Inflammatory macrophage treated with lipopolysaccharide for 4 hours (primary cell): ENCODE measurements at regions not wholly inside any gene's neighbourhood (a gene's known extent, or its start where the extent isn't known, plus 50 kb on each side); places are given as distances from the start of the nearest gene placed in this dataset.

Experiments
- DNase-seq: peaks from one replicate; pipeline ENCODE4 v3.0.0-alpha.2; 2020

DNA sequence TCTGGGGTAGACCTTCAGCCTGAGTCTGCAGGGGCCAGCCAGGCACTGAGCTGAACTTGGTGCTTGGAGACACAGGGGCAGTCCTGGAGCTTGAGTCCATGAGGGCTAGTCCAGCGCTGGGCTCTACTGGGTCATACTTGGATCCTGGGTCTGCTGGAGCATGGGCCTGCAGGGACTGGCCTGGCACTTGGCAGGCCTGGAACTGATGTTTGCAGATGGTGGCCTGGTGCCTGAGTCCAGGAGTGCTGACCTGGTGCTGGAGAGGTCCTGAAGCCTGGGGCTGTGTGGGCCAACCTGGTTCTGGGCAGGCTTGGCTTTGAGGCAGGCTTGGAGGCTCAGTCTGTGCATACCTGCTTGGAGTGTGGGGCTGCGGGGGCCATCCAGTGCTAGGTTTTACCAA is 143.4 kb upstream of the DSCAM start:
- DNase-seq: no peak

DNA sequence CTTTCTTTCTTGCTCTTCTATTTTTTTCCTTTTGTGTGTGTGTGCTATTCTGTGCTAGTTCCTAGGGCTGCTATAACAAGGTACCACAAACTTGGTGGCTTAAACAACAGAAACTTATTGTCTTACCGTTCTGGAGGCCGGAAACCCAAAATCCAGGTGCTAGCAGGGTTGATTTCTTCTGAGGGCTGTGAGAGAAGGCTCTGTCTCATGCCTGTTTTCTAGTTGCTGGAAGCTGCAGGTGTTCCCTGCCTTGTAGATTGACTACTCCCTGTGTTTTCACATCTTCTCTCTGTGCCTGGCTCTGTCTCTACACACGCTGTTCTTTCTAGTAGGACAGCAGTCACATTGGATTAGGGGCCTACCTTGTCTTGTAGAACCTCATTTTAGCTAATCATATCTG is 150.9 kb upstream of the DSCAM start:
- no peak for DNase-seq

GRCh38 chr21:41000838-41001237 is 153.9 kb upstream of the DSCAM start:
- no peak for DNase-seq

DNA sequence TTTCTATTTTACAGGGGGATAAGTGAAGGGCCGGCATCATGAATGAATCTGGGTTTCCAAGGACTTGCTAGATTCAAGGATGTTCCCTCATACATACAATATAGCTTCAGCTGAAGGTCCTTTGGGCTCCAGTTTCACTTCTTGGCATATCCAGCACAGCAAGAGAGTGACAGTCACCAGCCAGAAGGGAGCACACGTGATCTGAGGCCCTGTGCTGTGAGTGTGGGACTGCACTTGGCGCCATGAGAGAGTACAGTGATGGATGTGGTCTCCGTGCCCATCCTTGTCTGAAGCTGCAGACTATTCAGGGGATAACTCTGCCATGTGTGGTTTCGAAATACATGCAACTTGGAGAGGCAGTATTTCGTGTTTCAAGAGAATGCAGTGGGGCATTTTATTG is 159.7 kb upstream of the DSCAM start:
- no peak for DNase-seq

GRCh38 chr21:41008351-41008750 is 159.6 kb upstream of the BACE2 start:
- DNase-seq: no peak

- DNase-seq: peak; percentile 40
Measured at GRCh38 chr21:41008974-41009373, 159.0 kb upstream of the BACE2 start.

DNA sequence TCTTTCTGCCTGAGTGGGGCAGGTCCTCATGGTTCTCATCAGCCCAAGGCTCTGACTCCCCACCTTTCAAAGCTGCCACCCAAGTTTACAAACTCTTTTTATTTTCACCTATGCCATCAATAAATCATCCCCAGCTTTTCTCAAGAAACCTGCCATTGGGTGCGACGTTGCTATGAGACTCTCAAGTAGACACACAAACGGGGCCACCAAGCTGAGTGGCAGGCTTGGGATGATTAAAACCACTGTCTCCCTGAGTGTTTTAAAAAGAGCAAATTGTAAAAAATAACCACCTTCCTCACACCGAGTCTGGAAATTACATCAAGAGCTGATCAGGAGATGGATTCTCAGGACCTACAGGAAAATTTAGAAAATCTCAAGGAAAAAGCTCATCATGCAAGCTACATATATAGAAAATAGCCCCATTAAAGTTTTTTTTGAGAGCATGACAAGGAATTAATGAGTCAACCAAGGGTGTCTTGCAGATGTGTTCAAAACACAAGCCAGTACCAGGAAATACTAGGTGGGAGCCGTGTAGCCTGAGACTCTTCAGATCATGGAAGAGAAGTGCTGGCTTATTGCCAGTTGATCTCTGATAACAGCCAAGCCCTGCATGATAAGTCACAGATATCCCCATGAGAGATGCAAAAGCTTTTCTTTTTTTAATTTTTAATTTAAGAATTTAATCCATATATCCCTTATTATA is 158.4 kb upstream of the BACE2 start:
- DNase-seq: no peak

- DNase-seq: no peak
Measured at GRCh38 chr21:41010101-41010435, 157.9 kb upstream of the BACE2 start.

DNA sequence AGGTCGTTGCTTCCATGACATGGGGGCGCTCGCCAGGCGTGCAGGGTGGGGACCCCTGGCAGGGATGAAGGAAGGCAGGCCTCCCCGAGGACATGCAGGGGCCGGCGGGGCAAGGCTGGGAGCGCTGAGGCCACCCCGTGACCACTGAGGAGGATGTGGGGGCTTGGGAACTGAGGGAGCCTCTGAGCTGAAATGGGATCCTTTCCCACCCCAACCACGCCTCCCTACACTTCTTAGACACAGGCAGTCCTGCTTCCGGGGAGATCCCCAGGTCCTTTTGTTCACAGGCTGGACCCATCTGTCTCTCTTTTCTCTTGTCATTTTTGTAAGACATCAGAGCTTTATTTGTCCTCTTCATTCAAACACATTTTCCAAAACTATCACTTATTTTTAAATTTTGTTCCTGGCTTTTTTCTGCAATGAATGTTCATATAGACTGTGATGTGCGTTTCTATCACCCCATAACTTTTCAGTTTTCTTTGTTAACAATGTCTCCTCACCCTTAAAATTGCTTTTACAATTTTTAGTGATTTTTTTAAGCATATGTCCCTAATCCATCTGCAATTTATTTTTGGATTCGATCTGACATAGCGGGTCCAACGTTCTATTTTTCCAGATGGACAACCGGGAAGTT is 156.7 kb upstream of the BACE2 start:
- DNase-seq: no peak

GRCh38 chr21:41011951-41012366 is 156.0 kb upstream of the BACE2 start:
- no peak for DNase-seq

GRCh38 chr21:41012425-41012824 is 155.5 kb upstream of the BACE2 start:
- no peak for DNase-seq

- no peak for DNase-seq
Measured at GRCh38 chr21:41016472-41016871, 151.5 kb upstream of the BACE2 start.

DNA sequence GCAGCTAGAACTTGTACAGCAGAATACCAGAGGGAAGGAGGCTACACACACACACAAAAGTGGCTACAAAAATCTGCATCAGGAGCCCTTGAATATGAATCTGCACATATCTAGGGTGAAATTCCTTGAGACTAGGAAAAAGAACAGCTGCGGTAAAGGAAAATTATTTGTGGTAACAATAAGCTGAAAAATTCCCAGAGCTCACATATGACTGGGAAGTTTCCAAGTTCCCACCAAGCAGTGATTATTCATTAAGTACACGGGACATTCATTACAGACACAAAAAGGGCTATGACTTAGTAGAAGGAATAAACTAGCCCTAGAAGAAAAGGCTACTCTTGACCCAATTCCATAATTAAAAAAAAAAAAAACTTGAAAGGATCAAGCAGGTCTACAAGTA is 149.5 kb upstream of the BACE2 start:
- no peak for DNase-seq

DNA sequence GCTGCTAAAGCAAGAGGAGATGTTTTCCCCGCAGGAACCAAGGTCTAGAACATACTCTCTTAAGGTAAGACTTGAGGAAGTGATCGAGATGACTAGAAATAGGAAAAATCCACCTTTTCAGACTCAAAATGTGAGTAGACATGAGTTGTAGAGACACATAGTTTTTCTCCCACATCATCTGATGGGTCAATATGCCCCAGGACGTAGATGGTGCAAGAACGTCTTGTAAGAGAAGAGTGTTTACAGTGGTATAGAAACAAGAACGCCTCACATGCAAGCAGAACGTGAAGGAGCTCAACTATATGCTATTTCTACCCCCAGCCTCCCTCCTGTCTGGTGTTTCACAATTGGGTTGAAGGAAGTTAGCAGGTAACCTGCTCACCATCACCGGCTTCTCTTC is 144.0 kb upstream of the BACE2 start:
- no peak for DNase-seq

- no peak for DNase-seq
Measured at GRCh38 chr21:41024341-41024740, 143.6 kb upstream of the BACE2 start.

- no peak for DNase-seq
Measured at GRCh38 chr21:41024746-41025254, 143.2 kb upstream of the BACE2 start.

DNA sequence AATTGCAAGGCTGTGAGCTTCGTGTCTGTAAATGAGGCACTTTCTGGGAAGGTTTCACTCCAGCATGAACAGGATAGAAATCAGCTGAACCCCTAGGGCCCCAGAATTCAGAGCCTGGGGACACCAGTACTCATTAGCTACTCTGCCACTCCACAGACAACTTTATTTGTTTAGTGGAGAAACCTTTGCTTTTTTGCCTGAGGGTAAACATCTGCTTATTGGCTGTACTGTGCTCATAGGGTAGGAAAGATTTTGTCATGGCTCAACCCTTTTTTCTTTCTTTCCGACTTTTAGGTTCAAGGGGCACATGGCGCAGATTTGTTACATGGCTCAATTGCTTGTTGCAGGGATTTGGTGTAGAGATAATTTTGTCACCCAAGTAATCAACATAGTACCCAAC is 138.4 kb upstream of the BACE2 start:
- DNase-seq: no peak

GRCh38 chr21:41031701-41032220 is 136.2 kb upstream of the BACE2 start:
- no peak for DNase-seq

DNA sequence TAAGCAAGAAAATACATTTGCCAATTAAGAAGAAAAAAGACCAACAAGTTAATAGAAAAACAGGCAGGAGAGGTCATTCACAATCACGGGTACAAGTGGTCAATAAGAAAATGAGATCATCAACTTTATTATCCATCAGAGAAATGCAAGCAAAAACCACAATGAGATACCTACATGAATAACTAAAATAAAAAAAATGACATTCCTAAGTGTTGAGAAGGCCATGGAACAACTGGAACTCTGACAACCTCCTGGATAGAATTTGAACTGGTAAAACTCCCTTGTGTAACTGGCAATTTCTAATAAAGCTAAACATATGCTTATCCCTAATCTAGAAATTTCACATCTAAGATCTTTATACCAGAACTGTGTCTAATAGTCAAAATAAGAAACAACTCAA is 135.4 kb upstream of the BACE2 start:
- DNase-seq: no peak

DNA sequence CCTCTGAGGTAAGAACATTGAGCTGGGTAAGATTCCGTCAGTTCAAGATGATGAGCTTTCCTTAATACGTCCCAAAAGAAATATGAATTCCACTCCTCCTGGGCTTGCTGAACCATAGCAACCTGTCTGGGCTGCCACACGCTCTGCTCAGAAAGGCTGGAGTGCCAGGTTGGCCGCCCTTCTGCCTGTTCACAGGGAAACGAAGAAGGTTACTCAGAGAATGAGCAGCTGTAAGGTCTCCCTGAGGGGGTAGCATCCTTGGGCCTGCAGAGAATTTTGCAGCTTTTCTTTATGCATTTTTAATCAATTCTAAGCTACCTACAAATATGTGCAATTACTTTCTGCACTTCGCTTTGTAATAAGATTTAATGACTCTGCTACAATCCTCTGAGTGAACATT is 130.7 kb upstream of the BACE2 start:
- no peak for DNase-seq

DNA sequence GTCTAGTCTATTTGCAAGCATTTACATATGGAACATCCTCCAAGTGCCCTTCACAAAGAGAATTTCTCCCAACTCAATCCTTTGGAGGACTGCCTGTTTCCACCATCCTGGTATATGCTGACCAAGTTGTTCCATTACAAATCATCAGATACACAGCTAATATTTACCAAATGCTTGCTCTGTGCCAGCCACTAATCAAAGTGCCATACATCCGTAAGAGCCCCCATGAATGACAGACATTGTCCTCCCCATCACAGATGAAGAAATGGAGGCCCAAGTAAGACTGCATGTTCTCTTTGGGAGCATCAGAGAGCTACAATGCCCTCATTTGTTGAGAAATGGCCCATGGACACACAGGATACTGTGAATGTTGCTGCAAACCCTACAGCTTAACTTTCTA is 130.0 kb upstream of the BACE2 start:
- DNase-seq: no peak

DNA sequence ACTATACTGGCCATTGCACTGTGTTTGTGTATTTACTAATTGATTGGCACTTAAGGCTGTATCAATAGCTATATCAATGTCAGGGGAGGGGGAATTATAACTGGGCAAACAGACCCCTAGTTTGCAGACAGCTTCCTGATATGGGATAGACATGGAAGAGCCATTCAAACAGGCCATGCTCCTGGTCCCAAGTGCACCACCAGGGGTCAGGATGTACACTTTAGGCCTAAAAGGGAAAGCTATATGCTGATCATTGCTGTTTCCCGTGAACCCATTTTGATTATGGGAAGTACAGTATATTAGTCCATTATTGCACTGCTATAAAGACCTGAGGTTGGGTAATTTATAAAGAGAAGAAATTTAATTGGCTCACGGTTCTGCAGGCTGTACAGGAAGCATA is 124.9 kb upstream of the BACE2 start:
- DNase-seq: peak; percentile 8

DNA sequence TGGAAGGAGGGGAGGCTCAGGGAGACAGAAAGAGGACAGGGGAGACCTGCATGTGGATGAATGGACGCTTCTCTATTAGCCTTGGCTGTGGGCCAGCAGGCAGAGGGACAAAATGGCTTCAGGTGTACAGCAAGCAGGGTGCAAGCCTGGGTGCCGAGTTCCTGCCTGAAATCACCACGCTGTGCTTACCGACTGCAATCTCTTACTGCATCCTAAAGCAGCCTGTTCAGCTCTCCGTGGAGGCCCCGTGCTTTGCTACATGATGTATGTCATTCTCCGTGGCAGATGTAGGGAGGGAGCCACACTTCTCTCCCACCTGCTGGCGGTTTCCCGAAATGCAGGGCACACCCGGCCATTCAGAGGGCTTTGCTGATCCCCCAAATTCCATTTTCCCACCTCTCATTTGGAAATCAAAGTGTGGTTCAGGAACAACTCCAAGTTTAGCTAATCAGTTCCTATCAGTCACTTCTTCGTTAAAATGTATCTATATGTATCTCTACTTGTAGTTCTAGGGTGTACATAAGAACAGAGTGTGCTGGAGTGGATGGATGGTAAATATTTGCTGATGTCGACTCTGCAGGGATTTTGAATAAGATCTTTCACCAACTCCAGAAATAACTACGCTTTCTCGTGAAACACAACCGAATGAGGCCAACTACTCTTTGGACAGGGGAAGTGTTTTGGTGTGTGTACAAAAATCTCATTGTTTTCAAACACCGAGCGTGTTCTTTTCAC is 122.3 kb upstream of the BACE2 start:
- no peak for DNase-seq

GRCh38 chr21:41048145-41048544 is 119.8 kb upstream of the BACE2 start:
- no peak for DNase-seq
